Right cardiac atrium (tissue), 5 donors: ENCODE measurements at regions not wholly inside any gene's neighbourhood (a gene's known extent, or its start where the extent isn't known, plus 50 kb on each side); places are given as distances from the start of the nearest gene placed in this dataset.
"Not testable (repeated sequence)": the region's sequence is repeated elsewhere in the genome, so short reads cannot be mapped to it uniquely, and the experiment has no call there.

ENCODE experiments used
- ATAC-seq, 2 donors: fragments of 200-7000 bp; cut with Tn5 transposase; one replicate each; pipeline versions ENCODE4 v1.8.0 to v1.9.1; 2020; ENCODE audit warnings: moderate library complexity in 2 of 2, mild to moderate bottlenecking in 1 of 2
- DNase-seq, 3 donors: peaks; one replicate each; pipeline ENCODE4 v3.0.0-alpha.2; 2020
- H3K27ac ChIP-seq: one replicate; pipeline ENCODE4 v1.5.1; 2013; ENCODE audit warnings: mild to moderate bottlenecking, low read length, control low read depth, moderate library complexity
- H3K27me3 ChIP-seq: one replicate; pipeline ENCODE4 v1.6.1; 2013; ENCODE audit not compliant: control insufficient read depth, insufficient read depth
- H3K4me1 ChIP-seq: one replicate; pipeline ENCODE4 v1.6.1; 2013; ENCODE audit warnings: low read length; ENCODE audit not compliant: control insufficient read depth, insufficient read depth
- H3K4me3 ChIP-seq: one replicate; pipeline ENCODE4 v1.5.1; 2013; ENCODE audit warnings: low read length, control low read depth
- H3K9me3 ChIP-seq: one replicate; pipeline ENCODE4 v1.6.1; 2013; ENCODE audit warnings: low read length; ENCODE audit not compliant: control insufficient read depth
- WGBS: extraction: QIAGEN DNeasy Blood & Tissue Kit; methylation state at CpG from one replicate; pipeline ENCODE4 v1.1.7; 2013; 5-methylcytosine and 5-hydroxymethylcytosine counted together
- intact Hi-C, 4 donors: fragments of 100-400 bp; cut with DNase I; formaldehyde crosslinking; loops; one replicate each; pipeline versions ENCODE4 v1.11.0 to v1.14.0; 2022 to 2023
- donor health status: healthy with polysubstance abuse.
- donor health status: DM: no; HTN: yes; CAD: no.
- donor health status: DM: no; HTN: no; CAD: no.
- donor health status: DM: no; HTN: yes; CAD: no; lungs with severe emphysema.
- donor health status: DM: yes; HTN: yes; CAD: no.

DNA sequence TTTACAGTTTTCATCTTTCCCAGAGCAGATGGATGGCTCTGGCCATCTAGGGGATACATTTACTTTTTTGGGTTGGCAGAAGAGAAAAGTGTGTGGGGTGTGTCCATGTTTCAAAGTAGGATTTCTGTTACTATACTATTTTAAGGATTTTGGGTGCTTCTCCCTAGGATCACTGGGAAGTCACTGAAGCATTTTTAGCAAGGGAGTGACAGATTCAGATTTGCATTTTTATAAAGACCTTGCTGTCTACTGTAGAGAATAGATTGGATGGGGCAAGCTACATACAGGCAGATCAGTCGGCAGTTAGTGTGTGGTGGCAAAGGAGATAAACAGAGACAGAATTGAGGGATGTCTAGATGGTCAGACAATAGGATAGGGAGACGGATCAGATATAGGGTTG is 122.5 kb downstream of the TBX19 start:
- Histone ChIP-seq H3K4me3 (no peak overlapping the region), H3K27ac (no peak overlapping the region), H3K9me3 (no peaks in the 10 kb centered on the region), H3K4me1 (no peaks in the 10 kb centered on the region), H3K27me3 (no peaks in the 10 kb centered on the region)
- DNase-seq (no peak), ATAC-seq (no peak)
- WGBS, result 82% methylated on average over 2 of the region's 2 CpGs
- intact Hi-C loops, result no loop called here

DNA sequence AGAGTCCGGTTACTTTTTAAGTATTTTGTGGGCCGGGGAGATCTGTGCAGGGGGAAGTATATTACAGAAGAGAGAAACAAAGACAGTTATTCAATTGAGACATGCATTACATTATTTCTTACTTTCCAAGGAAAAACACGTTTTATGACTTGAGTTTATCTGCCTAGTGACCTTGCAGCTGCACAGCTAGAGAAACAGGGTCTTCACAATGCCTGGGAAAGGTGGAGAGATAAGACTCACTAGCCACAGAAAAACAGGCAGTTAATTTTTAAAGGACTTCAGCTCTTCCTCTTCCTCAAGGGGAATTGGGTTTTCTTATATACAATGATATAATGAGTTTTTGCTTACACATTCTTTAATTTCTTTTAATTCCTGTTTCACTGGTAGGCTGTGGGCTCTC is 121.8 kb downstream of the TBX19 start:
- ATAC-seq, H3K27me3 ChIP-seq: not testable (repeated sequence)

GRCh38 chr1:168401341-168401740 is 120.7 kb downstream of the TBX19 start:
- H3K4me1 ChIP-seq, result no peaks in the 10 kb centered on the region
- DNase-seq (no peak), ATAC-seq (no peak)
- no peak overlapping the region for H3K27ac ChIP-seq
- H3K27me3 ChIP-seq, result no peaks in the 10 kb centered on the region
- H3K9me3 ChIP-seq, result no peaks in the 10 kb centered on the region
- intact Hi-C loops, result no loop called here
- WGBS, result 98% methylated on average over 3 of the region's 3 CpGs
- H3K4me3 ChIP-seq, result no peak overlapping the region

More for the DNA sequence above, 121.8 kb downstream of the TBX19 start:
- H3K4me1 ChIP-seq, H3K4me3 ChIP-seq, H3K9me3 ChIP-seq, intact Hi-C loops, H3K27ac ChIP-seq, DNase-seq: not testable (repeated sequence)
- 58% methylated on average over 3 of the region's 3 CpGs for WGBS

- H3K4me3 ChIP-seq, result no peak overlapping the region
- ATAC-seq (no peak), DNase-seq (no peak)
- 95% methylated on average over 1 of the region's 1 CpG for WGBS
- H3K9me3 ChIP-seq, result no peaks in the 10 kb centered on the region
- no peak overlapping the region for H3K27ac ChIP-seq
- H3K27me3 ChIP-seq, result no peaks in the 10 kb centered on the region
- intact Hi-C loops, result no loop called here
- no peaks in the 10 kb centered on the region for H3K4me1 ChIP-seq
Observed at GRCh38 chr1:168400139-168400538, 119.5 kb downstream of the TBX19 start.

- 87% methylated on average over 4 of the region's 4 CpGs for WGBS
- ATAC-seq, result no peak
- intact Hi-C loops, result no loop called here
- no peaks in the 10 kb centered on the region for H3K4me1 ChIP-seq
- no peaks in the 10 kb centered on the region for H3K9me3 ChIP-seq
- no peak for DNase-seq
- no peak overlapping the region for H3K27ac ChIP-seq
- no peaks in the 10 kb centered on the region for H3K27me3 ChIP-seq
- H3K4me3 ChIP-seq, result no peak overlapping the region
Observed at GRCh38 chr1:168397806-168398205, 117.1 kb downstream of the TBX19 start.

DNA sequence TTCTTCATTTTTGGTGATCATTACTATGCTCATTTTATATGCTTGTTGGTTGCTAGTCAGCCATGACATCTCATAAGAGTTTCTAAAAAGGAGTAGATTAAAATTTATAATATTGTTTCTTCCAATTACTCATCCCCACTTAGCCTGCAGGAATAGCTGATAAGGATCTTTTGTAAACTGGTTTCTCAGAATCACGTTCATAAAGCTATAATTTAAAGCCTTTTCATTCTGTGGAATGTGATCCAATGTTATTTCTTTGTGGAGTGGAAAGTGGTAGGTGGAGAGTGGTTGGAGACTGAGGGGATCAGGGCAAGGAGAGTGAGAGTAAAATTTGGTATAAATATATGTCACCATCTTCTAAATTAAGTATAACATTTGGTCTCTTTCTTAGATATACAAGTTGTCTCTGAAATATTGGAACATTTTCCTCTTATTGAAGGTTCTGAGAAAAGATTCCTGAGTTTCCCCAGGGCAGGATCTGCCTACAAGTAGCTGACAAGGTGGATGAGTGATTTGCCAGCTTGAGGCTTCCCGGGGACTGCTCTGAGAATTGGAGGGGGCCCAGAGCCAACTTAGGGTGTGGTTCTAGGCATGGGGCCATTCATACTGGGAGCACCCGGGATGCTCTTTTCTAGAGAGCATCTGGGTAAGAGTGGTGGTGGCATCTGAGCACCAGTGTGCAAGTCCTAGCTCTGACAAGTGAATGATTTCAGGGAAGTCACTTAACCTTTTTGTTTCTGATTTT is 116.4 kb downstream of the TBX19 start:
- ATAC-seq (no peak), DNase-seq (no peak)
- H3K27ac ChIP-seq, result no peak overlapping the region
- intact Hi-C loops, result no loop called here
- no peaks in the 10 kb centered on the region for H3K9me3 ChIP-seq
- H3K27me3 ChIP-seq, result no peaks in the 10 kb centered on the region
- no peaks in the 10 kb centered on the region for H3K4me1 ChIP-seq
- 34% methylated on average over 3 of the region's 3 CpGs for WGBS
- H3K4me3 ChIP-seq, result no peak overlapping the region

GRCh38 chr1:168396508-168396907 is 115.8 kb downstream of the TBX19 start:
- intact Hi-C loops, result no loop called here
- no peak for ATAC-seq
- 75% methylated on average over 2 of the region's 2 CpGs for WGBS
- Histone ChIP-seq H3K9me3 (no peaks in the 10 kb centered on the region), H3K4me3 (no peak overlapping the region), H3K27ac (no peak overlapping the region), H3K4me1 (no peaks in the 10 kb centered on the region), H3K27me3 (no peaks in the 10 kb centered on the region)
- no peak for DNase-seq

- ATAC-seq, result no peak
- intact Hi-C loops, result no loop called here
- 96% methylated on average over 1 of the region's 1 CpG for WGBS
Observed at GRCh38 chr1:168394858-168395257, 114.2 kb downstream of the TBX19 start.

DNA sequence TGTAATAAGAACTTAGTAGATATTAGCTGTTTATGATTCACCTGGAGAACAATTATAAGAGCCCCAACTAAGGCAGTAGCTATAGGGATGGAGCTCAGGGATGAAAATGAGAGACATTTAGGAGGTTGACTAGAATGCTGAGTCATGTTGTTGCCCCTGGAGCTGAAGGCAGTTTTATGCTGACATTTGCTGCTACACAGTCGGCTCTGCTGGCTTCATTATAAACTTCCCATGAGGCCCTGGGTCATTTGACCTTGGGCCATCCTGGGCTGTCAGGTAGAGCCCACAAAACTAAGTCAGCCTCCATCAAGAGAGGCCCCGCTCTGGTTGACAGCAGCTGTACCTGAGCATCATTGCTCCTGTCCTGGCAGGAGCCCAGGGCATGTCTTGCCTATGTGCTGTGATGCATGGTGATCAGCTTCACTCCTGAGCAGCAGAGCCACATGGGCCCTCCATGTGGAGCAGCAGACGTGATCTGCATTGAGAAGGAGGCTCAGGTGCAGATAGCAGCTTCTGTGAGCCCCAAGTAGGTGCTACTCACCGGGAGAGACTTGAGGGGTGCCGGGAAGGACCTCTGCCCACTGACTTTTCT is 112.4 kb downstream of the TBX19 start:
- Histone ChIP-seq H3K4me3 (no peak overlapping the region), H3K27ac (no peak overlapping the region), H3K9me3 (no peaks in the 10 kb centered on the region), H3K4me1 (no peaks in the 10 kb centered on the region), H3K27me3 (no peaks in the 10 kb centered on the region)
- DNase-seq (peak in 1 of 3 donors; percentile 23), ATAC-seq (no peak)
- intact Hi-C loops, result no loop called here
- 76% methylated on average over 5 of the region's 5 CpGs for WGBS

More at GRCh38 chr1:168394858-168395257, 114.2 kb downstream of the TBX19 start:
- Histone ChIP-seq H3K4me3 (no peak overlapping the region), H3K27ac (no peak overlapping the region), H3K4me1 (no peaks in the 10 kb centered on the region), H3K27me3 (no peaks in the 10 kb centered on the region), H3K9me3 (no peaks in the 10 kb centered on the region)
- DNase-seq, result no peak

- H3K4me3 ChIP-seq, result no peak overlapping the region
- H3K4me1 ChIP-seq, result peaks cover 2% of the 10 kb centered on the region
- no peak overlapping the region for H3K27ac ChIP-seq
- ATAC-seq, result no peak
- no peaks in the 10 kb centered on the region for H3K9me3 ChIP-seq
- H3K27me3 ChIP-seq, result no peaks in the 10 kb centered on the region
- WGBS, result 60% methylated on average over 8 of the region's 8 CpGs
- intact Hi-C loops, result no loop called here
- DNase-seq, result peak in 1 of 3 donors; percentile 29
Observed at GRCh38 chr1:168391851-168392681, 111.4 kb downstream of the TBX19 start.

DNA sequence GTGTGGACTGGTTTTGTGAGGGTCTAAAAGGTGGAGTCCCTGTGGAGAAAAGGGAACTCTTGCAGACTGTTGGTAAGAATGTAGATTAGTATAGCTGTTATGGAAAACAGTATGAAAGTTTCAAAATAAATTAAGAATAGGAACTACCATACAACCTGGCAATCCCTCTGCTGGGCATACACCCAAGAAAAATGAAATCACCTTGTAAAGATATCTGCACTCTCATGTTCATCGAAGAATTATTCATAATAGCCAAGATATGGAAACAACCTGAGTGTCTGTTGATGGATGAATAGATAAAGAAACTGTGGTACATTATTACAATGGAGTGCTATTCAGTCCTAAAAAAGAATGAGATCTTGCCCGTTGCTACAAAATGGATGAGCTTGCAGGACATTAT is 109.6 kb downstream of the TBX19 start:
- Histone ChIP-seq H3K27ac (no peak overlapping the region), H3K4me3 (no peak overlapping the region), H3K9me3 (no peaks in the 10 kb centered on the region), H3K4me1 (peaks cover 2% of the 10 kb centered on the region), H3K27me3 (no peaks in the 10 kb centered on the region)
- intact Hi-C loops, result no loop called here
- no peak for DNase-seq
- WGBS, result 70% methylated on average over 2 of the region's 2 CpGs
- no peak for ATAC-seq
